GM12864 (cell line): ENCODE measurements at regions not wholly inside any gene's neighbourhood (a gene's known extent, or its start where the extent isn't known, plus 50 kb on each side); places are given as distances from the start of the nearest gene placed in this dataset.

Experiments
- DNase-seq: peaks from one replicate; pipeline ENCODE4 v3.0.0-alpha.2; 2011; ENCODE audit warnings: low read depth
- H3K4me3 ChIP-seq: 2 replicates; pipeline ENCODE4 v1.5.1; 2011; ENCODE audit warnings: mild to moderate bottlenecking, low read depth, low read length, control low read depth
- TF ChIP-seq, protein P1 (sequence below): IDR thresholded peaks from 2 replicates; pipeline ENCODE4 v1.5.1; 2011; ENCODE audit warnings: low read depth, mild to moderate bottlenecking, moderate library complexity, low read length, control low read depth, inconsistent platforms; ENCODE audit errors: missing control alignments

DNA sequence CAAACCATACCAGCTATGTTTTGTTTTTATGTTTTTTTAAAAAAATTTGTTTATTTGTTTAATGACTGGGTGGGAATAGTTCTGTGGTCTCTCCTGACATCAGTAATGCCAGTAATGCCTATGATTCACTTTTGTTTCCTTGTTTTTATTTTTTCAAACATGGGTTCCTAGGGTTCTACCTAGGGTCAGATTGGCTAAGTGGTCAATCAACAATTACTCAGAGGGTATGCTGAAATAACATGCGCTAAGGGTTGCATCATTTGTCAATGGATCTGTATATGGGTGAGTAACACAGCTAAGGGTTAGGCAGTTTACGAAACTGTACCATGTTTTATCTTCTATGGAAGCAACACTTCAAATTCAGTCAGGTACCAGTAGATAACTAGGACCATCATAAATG, 583.8 kb upstream of the GJE1 start:
- no peak overlapping the region for H3K4me3 ChIP-seq
- TF ChIP-seq, protein P1, sequence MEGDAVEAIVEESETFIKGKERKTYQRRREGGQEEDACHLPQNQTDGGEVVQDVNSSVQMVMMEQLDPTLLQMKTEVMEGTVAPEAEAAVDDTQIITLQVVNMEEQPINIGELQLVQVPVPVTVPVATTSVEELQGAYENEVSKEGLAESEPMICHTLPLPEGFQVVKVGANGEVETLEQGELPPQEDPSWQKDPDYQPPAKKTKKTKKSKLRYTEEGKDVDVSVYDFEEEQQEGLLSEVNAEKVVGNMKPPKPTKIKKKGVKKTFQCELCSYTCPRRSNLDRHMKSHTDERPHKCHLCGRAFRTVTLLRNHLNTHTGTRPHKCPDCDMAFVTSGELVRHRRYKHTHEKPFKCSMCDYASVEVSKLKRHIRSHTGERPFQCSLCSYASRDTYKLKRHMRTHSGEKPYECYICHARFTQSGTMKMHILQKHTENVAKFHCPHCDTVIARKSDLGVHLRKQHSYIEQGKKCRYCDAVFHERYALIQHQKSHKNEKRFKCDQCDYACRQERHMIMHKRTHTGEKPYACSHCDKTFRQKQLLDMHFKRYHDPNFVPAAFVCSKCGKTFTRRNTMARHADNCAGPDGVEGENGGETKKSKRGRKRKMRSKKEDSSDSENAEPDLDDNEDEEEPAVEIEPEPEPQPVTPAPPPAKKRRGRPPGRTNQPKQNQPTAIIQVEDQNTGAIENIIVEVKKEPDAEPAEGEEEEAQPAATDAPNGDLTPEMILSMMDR, result no peak
- no peak for DNase-seq

DNA sequence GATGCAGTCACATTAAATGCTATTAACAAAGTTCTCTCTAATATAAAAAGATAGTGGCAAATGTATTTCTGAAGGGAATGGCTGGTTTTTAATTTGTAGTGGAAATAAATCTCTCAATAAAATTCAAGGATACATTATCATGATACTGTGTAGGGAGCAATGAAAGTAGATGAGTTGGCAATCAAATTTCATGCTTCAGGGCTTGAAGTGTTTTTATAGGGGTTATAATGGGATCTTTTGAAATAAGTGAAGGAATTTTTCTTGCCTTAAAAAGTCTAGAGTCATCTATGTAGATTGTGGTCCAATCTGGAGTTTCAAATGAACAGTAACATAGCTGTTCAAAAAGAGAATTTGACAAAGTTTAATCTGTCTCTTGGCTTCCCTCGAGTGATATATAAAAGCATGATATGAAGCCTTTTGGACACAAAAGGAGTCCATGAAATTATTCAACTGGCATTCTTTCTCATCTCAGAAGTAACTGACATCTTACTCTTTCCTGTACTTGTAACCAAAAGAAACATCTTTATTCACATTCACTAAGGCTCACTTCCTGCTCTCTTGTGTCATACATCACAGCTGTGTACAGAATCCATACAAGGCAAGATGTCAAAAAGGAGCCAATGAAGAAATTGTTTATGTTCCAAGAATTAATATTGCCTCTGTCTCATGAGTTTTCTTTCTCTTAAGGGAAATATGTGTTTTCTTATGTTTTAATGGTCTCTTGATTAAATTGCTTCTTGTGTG, 591.0 kb upstream of the GJE1 start:
- DNase-seq, result no peak
- TF ChIP-seq, protein P1, result no peak
- H3K4me3 ChIP-seq, result no peak overlapping the region

DNA sequence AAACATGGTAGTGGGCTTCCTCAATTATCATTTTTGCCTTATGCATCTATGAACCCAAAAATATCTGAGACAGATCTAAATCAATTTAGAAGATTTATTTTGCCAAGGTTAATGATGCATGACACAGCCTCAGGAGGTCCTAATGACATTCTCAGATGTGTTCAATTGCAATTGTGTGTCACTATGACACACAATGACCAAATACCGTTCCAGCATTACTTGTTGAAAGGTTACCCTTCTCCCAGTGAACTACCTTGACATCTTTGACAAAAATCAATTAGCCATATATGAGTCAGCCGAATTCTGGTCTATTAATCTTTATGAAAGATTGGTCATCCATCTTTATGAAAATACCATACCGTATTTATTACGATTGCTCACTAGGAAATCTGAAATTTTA, 592.5 kb upstream of the GJE1 start:
- DNase-seq, result no peak
- TF ChIP-seq, protein P1, result no peak
- H3K4me3 ChIP-seq, result no peak overlapping the region

DNA sequence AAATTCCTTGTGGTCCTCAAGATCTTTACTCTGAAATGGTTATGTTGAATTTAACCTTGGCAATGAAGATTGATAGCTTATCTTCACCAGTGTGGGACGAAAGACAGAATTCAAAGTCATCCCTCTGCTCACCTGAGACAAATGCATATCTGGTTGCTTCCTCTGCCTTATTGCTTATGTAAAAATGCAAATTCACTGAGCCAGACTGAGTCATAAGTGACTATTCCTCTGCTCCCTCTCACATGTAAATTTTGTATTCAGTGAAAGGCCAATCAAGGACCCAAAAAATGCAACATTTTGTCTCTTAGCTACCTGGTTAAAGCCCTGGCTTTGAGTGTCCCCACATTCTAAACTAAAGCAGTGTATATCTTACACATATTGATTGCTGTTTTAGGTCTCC, 593.1 kb upstream of the GJE1 start:
- no peak for DNase-seq
- TF ChIP-seq, protein P1, result no peak
- H3K4me3 ChIP-seq, result no peak overlapping the region

DNA sequence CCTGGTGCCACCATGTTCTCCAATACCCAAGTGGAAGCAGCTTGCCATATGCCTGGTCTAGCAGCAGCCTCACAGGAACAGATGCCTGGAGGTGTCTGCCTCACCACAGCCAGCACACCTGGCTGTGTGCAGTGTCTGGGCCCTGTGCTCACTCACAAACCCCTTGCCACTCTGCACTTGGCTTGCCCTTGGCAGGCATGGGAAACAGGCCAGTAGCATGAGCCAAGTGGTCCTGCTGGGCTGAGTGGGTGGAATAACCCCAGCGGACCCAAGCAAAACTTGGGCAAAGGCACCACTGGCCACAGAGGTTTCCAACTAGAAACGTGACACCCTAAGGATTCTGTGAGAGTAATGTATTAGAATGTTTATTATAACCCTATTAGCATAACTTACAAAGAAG, 600.5 kb upstream of the GJE1 start:
- H3K4me3 ChIP-seq, result no peak overlapping the region
- no peak for DNase-seq
- TF ChIP-seq, protein P1, result no peak

DNA sequence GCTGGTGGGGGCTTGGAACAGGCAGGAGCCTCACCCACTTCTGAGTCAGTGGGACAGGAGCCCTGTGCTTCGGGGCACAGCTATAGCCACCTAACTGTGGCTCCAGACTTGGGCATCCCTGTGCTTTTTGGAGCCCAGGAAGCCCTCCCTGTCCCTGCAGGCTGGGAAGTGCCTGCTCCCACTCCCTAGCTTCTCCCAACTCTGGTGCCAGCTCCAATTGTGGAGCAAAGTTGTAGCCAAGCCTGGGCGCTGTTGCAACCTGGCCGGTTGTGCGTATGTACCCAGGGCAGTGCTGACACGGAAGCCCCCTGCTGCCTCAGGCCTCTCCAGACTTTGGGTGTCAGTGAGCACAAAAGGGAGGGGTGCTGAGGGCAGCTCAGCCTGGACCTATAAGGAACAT, 601.7 kb upstream of the GJE1 start:
- no peak overlapping the region for H3K4me3 ChIP-seq
- no peak for DNase-seq
- TF ChIP-seq, protein P1, result no peak

DNA sequence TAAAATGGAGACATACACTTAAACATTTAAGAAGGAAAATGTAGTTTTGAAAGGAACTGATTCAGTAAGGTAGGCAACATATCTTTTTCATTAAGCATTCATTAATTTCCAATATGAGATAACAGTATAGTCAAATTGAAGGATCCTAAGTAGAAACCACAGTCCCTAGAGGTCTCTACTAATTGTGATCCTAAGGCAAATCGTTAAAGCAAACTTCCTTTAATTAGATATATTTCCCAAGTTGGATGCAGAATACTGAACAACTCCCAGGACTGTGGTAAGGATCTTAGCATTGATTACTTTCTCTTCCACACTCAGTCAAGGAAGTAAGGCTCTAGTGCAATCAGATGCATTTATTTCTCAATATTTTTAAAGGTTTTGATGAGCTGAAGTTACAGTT, 604.1 kb upstream of the GJE1 start:
- DNase-seq, result no peak
- H3K4me3 ChIP-seq, result no peak overlapping the region
- TF ChIP-seq, protein P1, result no peak
